PC-3 (cell line): ENCODE measurements at regions not wholly inside any gene's neighbourhood (a gene's known extent, or its start where the extent isn't known, plus 50 kb on each side); places are given as distances from the start of the nearest gene placed in this dataset.

Experiments
- ATAC-seq: fragments of 200-7000 bp; cut with Tn5 transposase; 2 replicates; pipeline ENCODE4 v1.9.1; 2020; ENCODE audit warnings: mild to moderate bottlenecking, moderate library complexity
- BruUV-seq: library from RNA; stranded (reverse); fragments of 400-500 nt; replicated peaks from 2 replicates; lab custom pipeline; 2021; lab: Mats Ljungman, UMichigan
- CTCF ChIA-PET: fragments of 300-600 bp; sonication (Branson Sonifier 250); formaldehyde crosslinking; loops from one replicate; lab custom pipeline; 2022; ENCODE audit warnings: antibody characterized with exemption; lab: Charles Lee
- POLR2A ChIA-PET: fragments of 300-600 bp; sonication (Branson Sonifier 250); formaldehyde crosslinking; loops from one replicate; lab custom pipeline; 2022; ENCODE audit warnings: antibody characterized with exemption; ENCODE audit not compliant: unreplicated experiment; lab: Charles Lee
- DNase-seq: peaks from one replicate; pipeline ENCODE4 v3.0.0-alpha.2; 2015
- H2AFZ ChIP-seq: fragments of 300-600 bp; sonication (generic); 2 replicates; pipeline ENCODE4 v1.6.0; 2016; ENCODE audit warnings: antibody characterized with exemption, low read length
- H3F3A ChIP-seq: fragments of 300-600 bp; sonication (generic); one replicate; pipeline ENCODE4 v1.6.0; 2017; ENCODE audit warnings: antibody characterized with exemption, low read length, control low read depth, mild to moderate bottlenecking; ENCODE audit not compliant: unreplicated experiment
- H3K27ac ChIP-seq: fragments of 300-600 bp; sonication (generic); 2 replicates; pipeline ENCODE4 v1.5.1; 2016; ENCODE audit warnings: mild to moderate bottlenecking, low read length
- H3K27me3 ChIP-seq: fragments of 300-600 bp; sonication (generic); 2 replicates; pipeline ENCODE4 v1.6.1; 2016; ENCODE audit warnings: low read length, mixed read lengths
- H3K36me3 ChIP-seq: fragments of 300-600 bp; sonication (generic); 2 replicates; pipeline ENCODE4 v1.6.1; 2016; ENCODE audit warnings: low read depth, mixed run types, low read length, mixed read lengths
- H3K4me1 ChIP-seq: fragments of 300-600 bp; sonication (generic); 2 replicates; pipeline ENCODE4 v1.5.1; 2016; ENCODE audit warnings: low read length; ENCODE audit not compliant: insufficient read depth
- H3K4me2 ChIP-seq: fragments of 300-600 bp; sonication (generic); 2 replicates; pipeline ENCODE4 v1.6.0; 2016; ENCODE audit warnings: low read length
- H3K4me3 ChIP-seq: fragments of 300-600 bp; sonication (generic); 2 replicates; pipeline ENCODE4 v1.5.1; 2016; ENCODE audit warnings: mild to moderate bottlenecking, low read length, mixed read lengths
- H3K79me2 ChIP-seq: fragments of 300-600 bp; sonication (generic); 2 replicates; pipeline ENCODE4 v1.6.1; 2017; ENCODE audit warnings: low read length, mixed read lengths
- H3K9ac ChIP-seq: fragments of 300-600 bp; sonication (generic); 2 replicates; pipeline ENCODE4 v1.6.0; 2016; ENCODE audit warnings: mild to moderate bottlenecking, low read length
- H3K9me2 ChIP-seq: fragments of 300-600 bp; sonication (generic); replicated peaks from 2 replicates; pipeline ENCODE4 v1.6.1; 2016; ENCODE audit warnings: mixed run types, low read length, mixed read lengths
- H3K9me3 ChIP-seq: fragments of 300-600 bp; sonication (generic); 2 replicates; pipeline ENCODE4 v1.6.1; 2016; ENCODE audit warnings: low read length, mixed read lengths
- H4K20me1 ChIP-seq: fragments of 300-600 bp; sonication (generic); 2 replicates; pipeline ENCODE4 v1.6.1; 2016; ENCODE audit warnings: low read length, mixed read lengths
- CTCF ChIP-seq: fragments of 300-600 bp; sonication (generic); conservative IDR thresholded peaks from 2 replicates; pipeline ENCODE4 v1.5.1; 2017; ENCODE audit warnings: antibody characterized with exemption, low read depth, mild to moderate bottlenecking, low read length
- EZH2 ChIP-seq: fragments of 300-600 bp; sonication (generic); IDR thresholded peaks from one replicate; pipeline ENCODE4 v1.6.1; 2017; ENCODE audit warnings: antibody characterized with exemption, mild to moderate bottlenecking, low read length; ENCODE audit not compliant: unreplicated experiment
- EZH2phosphoT487 ChIP-seq: fragments of 300-600 bp; sonication (generic); IDR thresholded peaks from 2 replicates; pipeline ENCODE4 v1.6.1; 2018; ENCODE audit warnings: mild to moderate bottlenecking, antibody characterized with exemption, low read length, borderline replicate concordance
- intact Hi-C: fragments of 100-400 bp; cut with micrococcal nuclease; formaldehyde crosslinking; loops from 2 replicates; pipeline ENCODE4 v1.9.0; 2023

GRCh38 chr6:115617031-115617430 lies 443.7 kb downstream of the FRK start:
- H3K4me2 ChIP-seq, result no peak overlapping the region
- no peaks in the 10 kb centered on the region for H3K36me3 ChIP-seq
- intact Hi-C loops, result no loop called here
- no TSS peak for BruUV-seq
- TF ChIP-seq EZH2, result no peak
- TF ChIP-seq CTCF, result no peak
- TF ChIP-seq EZH2phosphoT487, result no peak
- peaks cover 8% of the 10 kb centered on the region; the same call in 1 of the 2 replicates for H3K27me3 ChIP-seq
- H3K79me2 ChIP-seq, result no peaks in the 10 kb centered on the region
- ChIA-PET POLR2A (no interaction called here), CTCF (no interaction called here)
- H3K4me1 ChIP-seq, result no peaks in the 10 kb centered on the region
- no peaks in the 10 kb centered on the region for H3K9me3 ChIP-seq
- no peaks in the 10 kb centered on the region for H3K9me2 ChIP-seq
- no peaks in the 10 kb centered on the region for H3F3A ChIP-seq
- no peaks in the 10 kb centered on the region for H4K20me1 ChIP-seq
- DNase-seq (no peak), ATAC-seq (no peak)
- no peak overlapping the region for H2AFZ ChIP-seq
- no peak overlapping the region for H3K9ac ChIP-seq
- no peak overlapping the region for H3K27ac ChIP-seq
- no peak overlapping the region for H3K4me3 ChIP-seq

GRCh38 chr6:115613488-115613887 lies 447.2 kb downstream of the FRK start:
- no peaks in the 10 kb centered on the region for H3F3A ChIP-seq
- peaks cover 5% of the 10 kb centered on the region; the same call in 1 of the 2 replicates for H3K27me3 ChIP-seq
- no peaks in the 10 kb centered on the region for H3K79me2 ChIP-seq
- ChIA-PET POLR2A (no interaction called here), CTCF (no interaction called here)
- BruUV-seq, result no TSS peak
- no peaks in the 10 kb centered on the region for H3K9me2 ChIP-seq
- no peaks in the 10 kb centered on the region for H3K36me3 ChIP-seq
- DNase-seq (peak; percentile 48), ATAC-seq (no peak)
- H3K9ac ChIP-seq, result no peak overlapping the region
- no peak overlapping the region for H3K27ac ChIP-seq
- no peak overlapping the region for H3K4me2 ChIP-seq
- H3K4me1 ChIP-seq, result no peaks in the 10 kb centered on the region
- no peak for TF ChIP-seq CTCF
- TF ChIP-seq EZH2phosphoT487, result no peak
- no peak for TF ChIP-seq EZH2
- H3K4me3 ChIP-seq, result no peak overlapping the region
- H4K20me1 ChIP-seq, result no peaks in the 10 kb centered on the region
- intact Hi-C loops, result no loop called here
- H3K9me3 ChIP-seq, result no peaks in the 10 kb centered on the region
- no peak overlapping the region for H2AFZ ChIP-seq

GRCh38 chr6:115612796-115613479 lies 447.8 kb downstream of the FRK start:
- Histone ChIP-seq H3K27ac (no peak overlapping the region), H3K4me2 (no peak overlapping the region)
- intact Hi-C loops, result no loop called here

More at GRCh38 chr6:115612796-115613479, 447.8 kb downstream of the FRK start:
- Histone ChIP-seq H2AFZ (no peak overlapping the region), H3K9me3 (no peaks in the 10 kb centered on the region), H3K9me2 (no peaks in the 10 kb centered on the region), H3K4me3 (no peak overlapping the region), H4K20me1 (no peaks in the 10 kb centered on the region), H3K9ac (no peak overlapping the region), H3K36me3 (no peaks in the 10 kb centered on the region), H3K4me1 (no peaks in the 10 kb centered on the region), H3F3A (no peaks in the 10 kb centered on the region), H3K79me2 (no peaks in the 10 kb centered on the region), H3K27me3 (no peaks in the 10 kb centered on the region)
- CTCF ChIA-PET, result no interaction called here
- DNase-seq (no peak), ATAC-seq (no peak)
- TF ChIP-seq CTCF (no peak), EZH2 (no peak), EZH2phosphoT487 (no peak)
- no TSS peak for BruUV-seq
- POLR2A ChIA-PET, result no interaction called here
